Calu3 (cell line): ENCODE measurements at regions not wholly inside any gene's neighbourhood (a gene's known extent, or its start where the extent isn't known, plus 50 kb on each side); places are given as distances from the start of the nearest gene placed in this dataset.

Source experiments
- BruUV-seq: library from RNA; stranded (reverse); fragments of 400-500 nt; replicated peaks from 2 replicates; lab custom pipeline; 2021; lab: Mats Ljungman, UMichigan
- CTCF ChIA-PET: fragments of 300-600 bp; sonication (Branson Sonifier 250); formaldehyde crosslinking; loops from one replicate; lab custom pipeline; 2022; ENCODE audit warnings: antibody characterized with exemption; lab: Charles Lee
- DNase-seq: peaks from one replicate; pipeline ENCODE4 v3.0.0; 2022
- H3K27ac Mint-ChIP-seq: one replicate; pipeline ENCODE4 v1.8.0; 2022; ENCODE audit warnings: mixed read lengths; ENCODE audit not compliant: unreplicated experiment
- H3K27me3 Mint-ChIP-seq: one replicate; pipeline ENCODE4 v1.8.0; 2022; ENCODE audit warnings: mixed read lengths; ENCODE audit not compliant: unreplicated experiment
- H3K36me3 Mint-ChIP-seq: one replicate; pipeline ENCODE4 v1.8.0; 2022; ENCODE audit warnings: mild to moderate bottlenecking, moderate library complexity, mixed read lengths; ENCODE audit not compliant: insufficient read depth, unreplicated experiment
- H3K4me1 Mint-ChIP-seq: one replicate; pipeline ENCODE4 v1.8.0; 2022; ENCODE audit warnings: mild to moderate bottlenecking, low read depth, mixed read lengths; ENCODE audit not compliant: unreplicated experiment
- H3K4me3 Mint-ChIP-seq: one replicate; pipeline ENCODE4 v1.8.0; 2022; ENCODE audit warnings: mild to moderate bottlenecking, low read depth, moderate library complexity, mixed read lengths; ENCODE audit not compliant: unreplicated experiment
- H3K9me3 Mint-ChIP-seq: one replicate; pipeline ENCODE4 v1.8.0; 2022; ENCODE audit warnings: low read depth, mixed read lengths; ENCODE audit not compliant: unreplicated experiment
- intact Hi-C: fragments of 100-400 bp; cut with micrococcal nuclease; formaldehyde crosslinking; loops from one replicate; pipeline ENCODE4 v1.10.0; 2022; ENCODE audit not compliant: unreplicated experiment
- TF ChIP-seq, protein P1 (sequence below): fragments of 200-600 bp; IDR thresholded peaks from one replicate; pipeline ENCODE4 v1.8.0; 2022; ENCODE audit warnings: antibody characterized with exemption; ENCODE audit not compliant: unreplicated experiment

DNA sequence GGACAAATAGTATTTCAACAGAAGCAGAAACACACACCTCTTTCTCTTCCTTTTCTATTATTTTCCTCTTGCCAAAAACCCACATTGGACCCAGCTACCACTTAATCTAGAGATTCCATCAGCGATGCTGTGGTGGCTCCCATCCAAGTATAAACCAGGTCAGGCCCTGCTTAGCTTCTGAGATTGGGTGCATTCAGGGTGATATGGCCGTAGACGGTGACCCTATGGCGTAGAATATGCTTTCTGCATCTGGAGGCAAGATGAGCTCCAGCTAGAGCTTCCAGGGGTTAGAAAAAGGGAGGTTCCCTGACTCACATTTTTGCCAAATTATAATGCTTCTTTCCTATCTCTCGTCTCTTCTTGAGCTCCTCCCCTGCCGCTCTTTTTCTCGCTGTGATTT is 66.5 kb downstream of the TNP1 start:
- CTCF ChIA-PET, result no interaction called here
- TF ChIP-seq, protein P1, sequence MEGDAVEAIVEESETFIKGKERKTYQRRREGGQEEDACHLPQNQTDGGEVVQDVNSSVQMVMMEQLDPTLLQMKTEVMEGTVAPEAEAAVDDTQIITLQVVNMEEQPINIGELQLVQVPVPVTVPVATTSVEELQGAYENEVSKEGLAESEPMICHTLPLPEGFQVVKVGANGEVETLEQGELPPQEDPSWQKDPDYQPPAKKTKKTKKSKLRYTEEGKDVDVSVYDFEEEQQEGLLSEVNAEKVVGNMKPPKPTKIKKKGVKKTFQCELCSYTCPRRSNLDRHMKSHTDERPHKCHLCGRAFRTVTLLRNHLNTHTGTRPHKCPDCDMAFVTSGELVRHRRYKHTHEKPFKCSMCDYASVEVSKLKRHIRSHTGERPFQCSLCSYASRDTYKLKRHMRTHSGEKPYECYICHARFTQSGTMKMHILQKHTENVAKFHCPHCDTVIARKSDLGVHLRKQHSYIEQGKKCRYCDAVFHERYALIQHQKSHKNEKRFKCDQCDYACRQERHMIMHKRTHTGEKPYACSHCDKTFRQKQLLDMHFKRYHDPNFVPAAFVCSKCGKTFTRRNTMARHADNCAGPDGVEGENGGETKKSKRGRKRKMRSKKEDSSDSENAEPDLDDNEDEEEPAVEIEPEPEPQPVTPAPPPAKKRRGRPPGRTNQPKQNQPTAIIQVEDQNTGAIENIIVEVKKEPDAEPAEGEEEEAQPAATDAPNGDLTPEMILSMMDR, result no peak
- no peaks in the 10 kb centered on the region for H3K36me3 Mint-ChIP-seq
- no peaks in the 10 kb centered on the region for H3K27me3 Mint-ChIP-seq
- BruUV-seq, result no TSS peak
- DNase-seq, result no peak
- H3K27ac Mint-ChIP-seq, result no peak overlapping the region
- intact Hi-C loops, result no loop called here
- H3K4me1 Mint-ChIP-seq, result no peaks in the 10 kb centered on the region
- H3K4me3 Mint-ChIP-seq, result no peak overlapping the region
- H3K9me3 Mint-ChIP-seq, result no peaks in the 10 kb centered on the region

DNA sequence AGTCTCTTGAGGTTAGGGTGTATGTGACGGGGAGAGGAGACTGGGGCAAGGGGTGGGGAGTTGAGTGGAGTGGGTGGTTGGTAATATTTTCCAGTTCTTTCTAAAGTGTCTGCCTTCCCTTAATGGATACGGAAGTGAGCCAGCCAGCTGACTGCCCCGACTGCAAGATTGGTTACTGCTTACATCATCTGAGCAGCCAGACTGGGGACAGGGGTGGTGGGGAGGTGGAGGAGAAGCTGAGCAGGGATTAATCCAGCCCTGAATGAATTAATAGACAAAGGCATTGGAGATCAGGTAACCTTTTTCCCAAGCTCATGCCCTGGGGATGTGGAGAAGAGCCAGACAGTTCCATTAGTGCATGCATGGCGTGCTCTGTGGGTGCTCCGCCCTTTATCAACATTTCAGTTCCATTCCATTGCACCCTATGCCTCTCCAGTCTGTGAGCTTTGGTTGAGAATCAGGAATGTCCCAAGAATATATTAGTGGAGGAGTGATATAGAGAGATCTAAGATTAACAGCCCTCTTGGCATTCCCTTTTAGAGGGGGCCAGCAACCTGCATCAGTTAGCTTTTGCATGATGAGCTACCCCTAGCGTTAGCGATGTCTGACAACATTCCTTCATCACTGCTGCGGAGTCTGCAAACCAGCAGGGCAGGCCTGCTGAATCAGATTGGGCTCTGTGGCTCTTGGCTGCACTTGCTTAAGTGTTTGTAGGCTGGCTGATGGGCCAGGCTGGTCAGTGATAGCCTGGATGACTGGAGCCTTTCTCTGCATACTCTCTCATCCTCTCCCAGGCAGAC is 67.4 kb downstream of the TNP1 start:
- CTCF ChIA-PET, result no interaction called here
- Mint-ChIP-seq H3K4me1 (no peaks in the 10 kb centered on the region), H3K27ac (no peak overlapping the region), H3K4me3 (no peak overlapping the region), H3K36me3 (no peaks in the 10 kb centered on the region), H3K27me3 (no peaks in the 10 kb centered on the region), H3K9me3 (no peaks in the 10 kb centered on the region)
- no TSS peak for BruUV-seq
- intact Hi-C loops, result no loop called here
- DNase-seq, result no peak
- TF ChIP-seq, protein P1, result no peak

DNA sequence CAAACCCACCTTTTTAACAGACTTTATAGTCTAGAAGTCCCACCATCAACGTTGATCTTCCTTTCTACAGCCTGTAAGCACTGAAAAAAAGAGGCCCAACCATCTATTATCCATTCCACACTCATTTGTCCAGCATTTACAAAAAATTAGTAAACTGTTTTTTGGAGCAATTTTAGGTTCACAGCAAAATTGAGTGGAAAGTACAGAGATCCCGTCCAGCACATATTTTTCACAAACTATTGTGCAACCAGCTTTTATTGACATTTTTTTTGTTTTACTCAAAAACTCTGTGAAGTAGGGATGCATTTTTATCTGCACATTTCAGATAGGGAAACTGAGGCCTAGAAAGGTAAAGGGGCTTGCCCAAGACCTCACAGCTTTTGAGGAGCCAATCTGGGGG is 68.6 kb downstream of the TNP1 start:
- Mint-ChIP-seq H3K36me3 (no peaks in the 10 kb centered on the region), H3K4me1 (no peaks in the 10 kb centered on the region), H3K4me3 (no peak overlapping the region), H3K27ac (no peak overlapping the region), H3K9me3 (no peaks in the 10 kb centered on the region), H3K27me3 (no peaks in the 10 kb centered on the region)
- DNase-seq, result no peak
- BruUV-seq, result no TSS peak
- TF ChIP-seq, protein P1, result no peak
- intact Hi-C loops, result no loop called here
- CTCF ChIA-PET, result no interaction called here

DNA sequence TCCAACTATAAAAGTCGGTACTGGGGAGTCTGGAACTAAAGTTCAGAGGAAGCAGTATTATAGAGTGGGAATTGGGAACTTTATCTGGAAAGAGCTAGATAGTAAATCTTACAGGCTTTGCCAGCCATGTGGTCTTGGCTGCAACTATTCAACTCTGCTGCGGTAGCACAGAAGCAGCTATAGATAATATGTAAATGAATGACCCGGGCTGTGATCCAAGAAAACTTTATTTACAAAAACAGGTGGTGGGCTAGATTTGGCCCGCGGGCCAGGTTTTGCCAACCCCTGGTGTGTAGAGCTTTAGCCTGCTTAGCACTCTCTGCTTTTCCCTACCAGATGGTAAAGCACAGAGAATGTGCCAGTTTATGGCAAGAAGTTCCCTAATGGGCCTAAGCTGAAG is 70.8 kb downstream of the TNP1 start:
- no peaks in the 10 kb centered on the region for H3K4me1 Mint-ChIP-seq
- H3K4me3 Mint-ChIP-seq, result no peak overlapping the region
- H3K27me3 Mint-ChIP-seq, result no peaks in the 10 kb centered on the region
- intact Hi-C loops, result no loop called here
- no peaks in the 10 kb centered on the region for H3K36me3 Mint-ChIP-seq
- no peak overlapping the region for H3K27ac Mint-ChIP-seq
- H3K9me3 Mint-ChIP-seq, result peaks cover 3% of the 10 kb centered on the region
- TF ChIP-seq, protein P1, result no peak
- no TSS peak for BruUV-seq
- no peak for DNase-seq
- CTCF ChIA-PET, result interaction anchor here (0.6 kb wide), 1 partner anchor 106 kb away, joined by 3 read pairs; no protein-coding TSS in a partner anchor
